HepG2 (cell line): ENCODE measurements at regions not wholly inside any gene's neighbourhood (a gene's known extent, or its start where the extent isn't known, plus 50 kb on each side); places are given as distances from the start of the nearest gene placed in this dataset.

ENCODE experiments used
- ATAC-seq: fragments of 200-7000 bp; cut with Tn5 transposase; 3 replicates; pipeline ENCODE4 v1.9.1; 2020; ENCODE audit warnings: mild to moderate bottlenecking, moderate library complexity
- BruUV-seq: library from RNA; stranded (reverse); fragments of 400-500 nt; replicated peaks from 2 replicates; lab custom pipeline; 2021; lab: Mats Ljungman, UMichigan
- CTCF ChIA-PET: fragments of 300-600 bp; formaldehyde crosslinking; extraction: SDS; loops from one replicate; lab custom pipeline; 2021; ENCODE audit warnings: low total read pairs, inconsistent platforms, low intra/inter-chr PET ratio; lab: Yijun Ruan, JAX
- POLR2A ChIA-PET: fragments of 350-600 bp; sonication (Branson Sonifier 250); formaldehyde crosslinking; loops from one replicate; lab custom pipeline; 2020; ENCODE audit warnings: antibody characterized with exemption, inconsistent platforms; lab: Yijun Ruan, JAX
- DNase-seq: peaks from one replicate; pipeline ENCODE4 v3.0.0-alpha.2; 2015; ENCODE audit warnings: low spot score
- FAIRE-seq: peaks from 3 replicates; lab custom pipeline; 2011; peaks lifted over from hg19 to GRCh38; lab: Jason Lieb, UNC
- H2AFZ ChIP-seq: one replicate; pipeline ENCODE4 v1.6.1; 2011; ENCODE audit warnings: low read length, inconsistent platforms
- H3K27ac ChIP-seq: fragments of 300-600 bp; 3 replicates; pipeline ENCODE4 v1.8.0; 2011; ENCODE audit warnings: mixed run types, mild to moderate bottlenecking, mixed read lengths, low read length, inconsistent platforms; ENCODE audit not compliant: insufficient read depth; ENCODE audit errors: extremely low read length
- H3K27me3 ChIP-seq, 2 experiments: fragments of 200-600 bp in 1 of 2; 2 replicates in 1 of 2; 3 replicates in 1 of 2; pipeline versions ENCODE4 v1.6.0 to v1.8.0; 2011; ENCODE audit warnings: low read length in 2 of 2, mild to moderate bottlenecking in 2 of 2, moderate library complexity in 2 of 2, inconsistent platforms in 1 of 2; ENCODE audit not compliant: insufficient read depth in 2 of 2, control insufficient read depth in 1 of 2
- H3K36me3 ChIP-seq, 2 experiments: fragments of 200-600 bp in 1 of 2; replicated peaks in 1 of 2; 2 replicates in 1 of 2; 3 replicates in 1 of 2; pipeline versions ENCODE4 v1.5.1 to v1.8.0; 2011; ENCODE audit warnings: low read length in 2 of 2, inconsistent platforms in 1 of 2; ENCODE audit not compliant: insufficient read depth in 2 of 2, control insufficient read depth in 1 of 2
- H3K4me1 ChIP-seq: 2 replicates; pipeline ENCODE4 v1.5.1; 2012; ENCODE audit warnings: low read length, inconsistent platforms; ENCODE audit not compliant: insufficient read depth
- H3K4me2 ChIP-seq: 2 replicates; pipeline ENCODE4 v1.6.0; 2011; ENCODE audit warnings: low read depth, low read length, inconsistent platforms
- H3K4me3 ChIP-seq, 3 experiments: fragments of 200-600 bp in 1 of 3; sonication (generic), shearing (Covaris generic) in 1 of 3; replicated peaks in 1 of 3; 2 replicates each; pipeline ENCODE4 v1.5.1; 2011 to 2016; ENCODE audit warnings: low read length in 3 of 3, inconsistent platforms in 2 of 3, low read depth in 2 of 3, mild to moderate bottlenecking in 2 of 3, control low read depth in 1 of 3, mixed read lengths in 1 of 3; ENCODE audit not compliant: insufficient read depth in 1 of 3
- H3K79me2 ChIP-seq: one replicate; pipeline ENCODE4 v1.6.1; 2011; ENCODE audit warnings: low read length, inconsistent platforms; ENCODE audit not compliant: insufficient read depth
- H3K9ac ChIP-seq: 2 replicates; pipeline ENCODE4 v1.6.0; 2011; ENCODE audit warnings: mild to moderate bottlenecking, low read depth, low read length, inconsistent platforms; ENCODE audit not compliant: insufficient read depth
- H3K9me3 ChIP-seq: 2 replicates; pipeline ENCODE4 v1.5.1; 2012; ENCODE audit warnings: mild to moderate bottlenecking, low read length
- H4K20me1 ChIP-seq: 2 replicates; pipeline ENCODE4 v1.6.0; 2011; ENCODE audit warnings: inconsistent platforms, mild to moderate bottlenecking, low read length, moderate library complexity; ENCODE audit not compliant: insufficient read depth
- STAG1 ChIP-seq: sonication (generic); formaldehyde crosslinking; IDR thresholded peaks from 2 replicates; pipeline ENCODE4 v1.4.0; 2020; ENCODE audit warnings: missing genetic modification reagents
- ZNF256 ChIP-seq: sonication (generic); formaldehyde crosslinking; conservative IDR thresholded peaks from 2 replicates; pipeline ENCODE4 v1.4.0; 2020; ENCODE audit warnings: missing genetic modification reagents
- WGBS: methylation state at CpG from one replicate; pipeline ENCODE4 v1.1.6; 2017; ENCODE audit warnings: low lambda C conversion rate; 5-methylcytosine and 5-hydroxymethylcytosine counted together
- in situ Hi-C: cut with HindIII; loops from 2 replicates; pipeline ENCODE4 v1.10.0; 2017; ENCODE audit warnings: low pct_unique_long_range_greater_than_20kb; ENCODE audit not compliant: extremely low pct_ligation_motif_present
- intact Hi-C: fragments of 100-400 bp; cut with micrococcal nuclease; formaldehyde crosslinking; loops from one replicate; pipeline ENCODE4 v1.10.0; 2022; ENCODE audit not compliant: unreplicated experiment
- TF ChIP-seq, protein P1 (sequence below): sonication (generic); formaldehyde crosslinking; IDR thresholded peaks from 2 replicates; pipeline ENCODE4 v1.5.0; 2020; ENCODE audit warnings: mild to moderate bottlenecking, missing genetic modification reagents, moderate library complexity
- TF ChIP-seq, protein P2 (sequence below): sonication (generic); formaldehyde crosslinking; IDR thresholded peaks from 2 replicates; pipeline ENCODE4 v1.5.1; 2020; ENCODE audit warnings: missing genetic modification reagents, mild to moderate bottlenecking, borderline replicate concordance

DNA sequence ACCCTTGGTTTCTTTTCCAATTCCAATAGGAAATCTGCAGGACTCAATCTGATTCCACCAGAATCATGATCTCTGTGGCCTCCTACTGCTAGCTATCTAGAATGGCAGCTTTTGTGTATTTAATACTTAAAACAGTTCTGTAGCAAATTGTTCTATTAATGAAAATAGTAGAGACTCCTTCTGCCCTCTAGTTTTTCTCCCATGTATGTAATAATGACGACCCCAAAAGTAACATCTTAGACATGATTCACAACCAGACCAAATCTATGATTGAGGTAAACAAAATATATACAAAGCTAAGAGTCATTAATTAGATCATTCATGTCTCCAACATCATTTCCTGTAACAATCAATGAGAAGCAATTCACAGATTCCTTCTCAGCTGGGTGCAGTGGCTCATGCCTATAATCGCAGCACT is 259.1 kb upstream of the MKLN1 start:
- intact Hi-C loops: loop anchor here (2.0 to 5.0 kb wide), 2 partner anchors 38 to 259 kb away; partner anchors contain the start of gene MKLN1
- Histone ChIP-seq H3K36me3 (0 out of 5 replicates have a peak, but pooled peaks cover 0 to 10% of the 10 kb centered on the region in 2 experiments), H3K79me2 (peaks cover 53% of the 10 kb centered on the region), H2AFZ (no peak overlapping the region), H3K9me3 (no peaks in the 10 kb centered on the region), H3K9ac (no peak overlapping the region), H3K4me1 (peaks cover 76% of the 10 kb centered on the region), H4K20me1 (no peaks in the 10 kb centered on the region; the same call in 1 of the 2 replicates), H3K4me3 (no peak overlapping the region), H3K27me3 (no peaks in the 10 kb centered on the region), H3K27ac (peak overlapping the region; percentile 3), H3K4me2 (no peak overlapping the region; the same call in 1 of the 2 replicates)
- WGBS: 71% methylated on average over 2 of the region's 2 CpGs
- TF ChIP-seq, protein P1, sequence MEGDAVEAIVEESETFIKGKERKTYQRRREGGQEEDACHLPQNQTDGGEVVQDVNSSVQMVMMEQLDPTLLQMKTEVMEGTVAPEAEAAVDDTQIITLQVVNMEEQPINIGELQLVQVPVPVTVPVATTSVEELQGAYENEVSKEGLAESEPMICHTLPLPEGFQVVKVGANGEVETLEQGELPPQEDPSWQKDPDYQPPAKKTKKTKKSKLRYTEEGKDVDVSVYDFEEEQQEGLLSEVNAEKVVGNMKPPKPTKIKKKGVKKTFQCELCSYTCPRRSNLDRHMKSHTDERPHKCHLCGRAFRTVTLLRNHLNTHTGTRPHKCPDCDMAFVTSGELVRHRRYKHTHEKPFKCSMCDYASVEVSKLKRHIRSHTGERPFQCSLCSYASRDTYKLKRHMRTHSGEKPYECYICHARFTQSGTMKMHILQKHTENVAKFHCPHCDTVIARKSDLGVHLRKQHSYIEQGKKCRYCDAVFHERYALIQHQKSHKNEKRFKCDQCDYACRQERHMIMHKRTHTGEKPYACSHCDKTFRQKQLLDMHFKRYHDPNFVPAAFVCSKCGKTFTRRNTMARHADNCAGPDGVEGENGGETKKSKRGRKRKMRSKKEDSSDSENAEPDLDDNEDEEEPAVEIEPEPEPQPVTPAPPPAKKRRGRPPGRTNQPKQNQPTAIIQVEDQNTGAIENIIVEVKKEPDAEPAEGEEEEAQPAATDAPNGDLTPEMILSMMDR (CRISPR knock-in tag): peak; percentile 37
- TF ChIP-seq, protein P2, sequence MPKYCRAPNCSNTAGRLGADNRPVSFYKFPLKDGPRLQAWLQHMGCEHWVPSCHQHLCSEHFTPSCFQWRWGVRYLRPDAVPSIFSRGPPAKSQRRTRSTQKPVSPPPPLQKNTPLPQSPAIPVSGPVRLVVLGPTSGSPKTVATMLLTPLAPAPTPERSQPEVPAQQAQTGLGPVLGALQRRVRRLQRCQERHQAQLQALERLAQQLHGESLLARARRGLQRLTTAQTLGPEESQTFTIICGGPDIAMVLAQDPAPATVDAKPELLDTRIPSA: no peak
- peak; percentile 39 for TF ChIP-seq STAG1 (CRISPR knock-in tag)
- no peak for TF ChIP-seq ZNF256 (CRISPR knock-in tag)
- ChIA-PET CTCF (interaction anchor here (1.5 kb wide), 1 partner anchor 235 kb away, joined by 3 read pairs; no protein-coding TSS in a partner anchor), POLR2A (interaction anchor here (1.2 to 2.4 kb wide), 5 partner anchors 11 to 259 kb away, joined by 3 to 13 read pairs (median 12); partner anchors contain the start of gene MKLN1)
- DNase-seq (no peak), ATAC-seq (no peak), FAIRE-seq (no peak)
- in situ Hi-C loops: no loop called here
- BruUV-seq: no TSS peak
